ENCODE measurements at regions not wholly inside any gene's neighbourhood (a gene's known extent, or its start where the extent isn't known, plus 50 kb on each side); places are given as distances from the start of the nearest gene placed in this dataset.

DNA sequence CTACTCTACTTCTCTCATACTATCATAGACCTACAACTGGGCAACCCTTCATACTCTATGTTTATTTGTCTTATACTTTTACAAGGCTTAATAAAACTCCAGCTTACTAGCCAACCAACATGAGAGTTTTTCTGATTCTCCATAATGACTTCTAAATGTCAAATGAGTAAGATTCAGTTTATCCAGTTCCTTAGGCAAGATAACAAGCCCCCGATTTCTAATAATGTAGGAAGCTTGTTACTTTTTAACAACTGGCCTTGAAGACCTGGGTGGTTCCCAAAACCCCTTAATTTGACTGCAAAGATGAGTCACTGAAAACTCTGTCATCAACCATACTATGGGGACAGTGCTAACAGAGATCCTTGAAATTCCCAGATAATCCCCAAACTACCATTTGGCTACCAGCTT lies 294.6 kb upstream of the ACTBL2 start:
- no peak for DNase-seq (ENCODE audit: low read depth, low spot score)
- ChIA-PET POLR2A (interaction anchor here (1.1 to 3.3 kb wide), 3 partner anchors 335 to 683 kb away, joined by 5 to 25 read pairs (median 6); partner anchors contain the start of gene PLK2), CTCF (interaction anchor here (0.6 to 15.6 kb wide), 12 partner anchors 9 to 1059 kb away, joined by 3 to 283 read pairs (median 29); partner anchors contain the start of gene PLK2)
- H3K4me3 ChIP-seq (ENCODE audit: low read depth, low read length), result no peak overlapping the region
- TF ChIP-seq, protein P1, sequence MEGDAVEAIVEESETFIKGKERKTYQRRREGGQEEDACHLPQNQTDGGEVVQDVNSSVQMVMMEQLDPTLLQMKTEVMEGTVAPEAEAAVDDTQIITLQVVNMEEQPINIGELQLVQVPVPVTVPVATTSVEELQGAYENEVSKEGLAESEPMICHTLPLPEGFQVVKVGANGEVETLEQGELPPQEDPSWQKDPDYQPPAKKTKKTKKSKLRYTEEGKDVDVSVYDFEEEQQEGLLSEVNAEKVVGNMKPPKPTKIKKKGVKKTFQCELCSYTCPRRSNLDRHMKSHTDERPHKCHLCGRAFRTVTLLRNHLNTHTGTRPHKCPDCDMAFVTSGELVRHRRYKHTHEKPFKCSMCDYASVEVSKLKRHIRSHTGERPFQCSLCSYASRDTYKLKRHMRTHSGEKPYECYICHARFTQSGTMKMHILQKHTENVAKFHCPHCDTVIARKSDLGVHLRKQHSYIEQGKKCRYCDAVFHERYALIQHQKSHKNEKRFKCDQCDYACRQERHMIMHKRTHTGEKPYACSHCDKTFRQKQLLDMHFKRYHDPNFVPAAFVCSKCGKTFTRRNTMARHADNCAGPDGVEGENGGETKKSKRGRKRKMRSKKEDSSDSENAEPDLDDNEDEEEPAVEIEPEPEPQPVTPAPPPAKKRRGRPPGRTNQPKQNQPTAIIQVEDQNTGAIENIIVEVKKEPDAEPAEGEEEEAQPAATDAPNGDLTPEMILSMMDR (IDR thresholded peaks at IDR 0.05; ENCODE audit: insufficient read depth, low read length, missing control alignments), result no peak

DNA sequence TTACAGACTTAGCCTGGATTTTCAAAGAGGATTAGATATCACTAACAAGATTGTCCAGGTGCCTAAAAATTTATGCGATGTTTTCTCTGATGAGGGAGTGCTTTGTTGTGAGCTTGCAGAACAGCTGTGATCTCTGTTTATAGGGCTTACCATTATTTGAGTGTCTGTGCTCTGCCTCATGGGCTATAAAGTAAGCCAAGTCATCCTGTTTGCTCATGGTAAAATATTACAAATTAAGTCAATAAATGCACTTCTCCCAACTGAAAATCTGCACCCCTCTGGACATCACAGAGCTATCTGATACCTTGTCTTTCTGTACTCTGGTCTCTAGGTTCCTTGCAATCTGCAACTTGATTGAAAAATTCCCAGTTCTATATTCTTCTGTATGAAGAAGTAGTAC lies 293.4 kb upstream of the ACTBL2 start:
- TF ChIP-seq, protein P1 (IDR thresholded peaks at IDR 0.05; ENCODE audit: insufficient read depth, low read length, missing control alignments), result no peak
- DNase-seq (ENCODE audit: low read depth, low spot score), result no peak
- H3K4me3 ChIP-seq (ENCODE audit: low read depth, low read length), result no peak overlapping the region
- POLR2A ChIA-PET, result interaction anchor here (1.1 kb wide), 1 partner anchor 684 kb away, joined by 5 read pairs; the partner anchor contains the start of gene PLK2
- CTCF ChIA-PET, result interaction anchor here (0.9 to 15.6 kb wide), 8 partner anchors 17 to 685 kb away, joined by 3 to 283 read pairs (median 48); partner anchors contain the start of gene PLK2

DNA sequence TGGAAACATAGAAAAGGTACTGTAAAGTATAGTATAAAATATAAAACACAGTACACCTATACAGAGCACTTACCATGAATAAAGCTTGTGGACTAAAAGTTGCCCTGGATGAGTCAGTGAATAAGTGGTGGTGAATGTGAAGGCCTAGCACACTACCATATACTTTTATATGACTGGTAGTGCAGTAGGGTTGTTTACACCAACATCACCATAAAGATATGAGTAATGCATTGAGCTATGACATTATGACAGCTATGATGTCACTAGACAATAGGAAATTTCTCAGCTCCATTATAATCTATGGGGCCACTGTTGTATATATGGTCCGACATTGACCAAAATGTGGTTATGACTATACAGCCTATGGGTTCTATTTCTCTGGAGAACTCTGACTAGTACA lies 291.8 kb upstream of the ACTBL2 start:
- TF ChIP-seq, protein P1 (IDR thresholded peaks at IDR 0.05; ENCODE audit: insufficient read depth, low read length, missing control alignments), result no peak
- no peak for DNase-seq (ENCODE audit: low read depth, low spot score)
- CTCF ChIA-PET, result interaction anchor here (0.5 to 15.6 kb wide), 6 partner anchors 124 to 687 kb away, joined by 3 to 283 read pairs (median 9); partner anchors contain the start of gene PLK2
- POLR2A ChIA-PET, result interaction anchor here (1.6 kb wide), 1 partner anchor 686 kb away, joined by 8 read pairs; the partner anchor contains the start of gene PLK2
- H3K4me3 ChIP-seq (ENCODE audit: low read depth, low read length), result no peak overlapping the region

DNA sequence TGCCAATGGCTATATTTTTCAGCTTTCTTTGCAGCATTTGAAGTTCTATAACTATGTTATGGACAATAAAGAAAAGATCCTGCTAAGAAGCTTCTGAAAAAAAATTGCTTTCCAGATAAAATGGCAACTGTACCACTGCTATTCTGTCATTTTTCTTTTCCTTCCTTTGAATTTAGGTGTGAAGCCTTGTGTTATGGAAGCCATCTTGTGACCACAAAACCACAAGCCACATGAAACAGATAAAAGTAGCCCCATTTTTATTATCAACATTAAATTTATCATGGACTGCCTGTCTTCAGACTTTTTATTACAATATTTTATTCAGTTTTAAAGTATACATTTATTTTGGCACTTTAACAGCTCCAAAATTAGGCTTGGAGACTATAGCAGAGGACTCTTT lies 289.9 kb upstream of the ACTBL2 start:
- H3K4me3 ChIP-seq (ENCODE audit: low read depth, low read length), result no peak overlapping the region
- POLR2A ChIA-PET, result no interaction called here
- TF ChIP-seq, protein P1 (IDR thresholded peaks at IDR 0.05; ENCODE audit: insufficient read depth, low read length, missing control alignments), result no peak
- DNase-seq (ENCODE audit: low read depth, low spot score), result no peak
- CTCF ChIA-PET, result interaction anchor here (0.8 to 15.6 kb wide), 5 partner anchors 10 to 689 kb away, joined by 3 to 283 read pairs (median 16); partner anchors contain the start of gene PLK2

DNA sequence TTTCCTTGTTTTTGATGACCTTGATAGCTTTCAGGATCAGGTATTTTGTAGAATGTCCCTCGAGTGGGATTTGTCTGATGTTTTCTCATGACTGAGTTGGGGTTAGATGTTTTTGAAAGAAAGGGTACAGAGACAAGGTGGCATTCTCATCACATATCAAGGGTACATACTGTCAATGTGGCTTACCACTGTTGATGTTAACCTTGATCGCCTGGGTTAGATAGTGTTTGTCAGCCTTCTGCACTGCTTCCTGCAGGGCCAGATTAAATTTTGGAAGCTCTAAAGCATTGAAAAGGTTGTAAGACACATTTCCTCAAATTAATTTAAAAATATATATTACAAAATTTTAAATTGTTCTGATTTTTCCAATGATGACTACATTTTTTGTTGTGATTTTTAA lies 287.4 kb upstream of the ACTBL2 start:
- no peak for DNase-seq (ENCODE audit: low read depth, low spot score)
- H3K4me3 ChIP-seq (ENCODE audit: low read depth, low read length), result no peak overlapping the region
- ChIA-PET CTCF (interaction anchor here (0.7 to 15.6 kb wide), 3 partner anchors 8 to 691 kb away, joined by 4 to 283 read pairs (median 37); partner anchors contain the start of gene PLK2), POLR2A (no interaction called here)
- TF ChIP-seq, protein P1 (IDR thresholded peaks at IDR 0.05; ENCODE audit: insufficient read depth, low read length, missing control alignments), result no peak

DNA sequence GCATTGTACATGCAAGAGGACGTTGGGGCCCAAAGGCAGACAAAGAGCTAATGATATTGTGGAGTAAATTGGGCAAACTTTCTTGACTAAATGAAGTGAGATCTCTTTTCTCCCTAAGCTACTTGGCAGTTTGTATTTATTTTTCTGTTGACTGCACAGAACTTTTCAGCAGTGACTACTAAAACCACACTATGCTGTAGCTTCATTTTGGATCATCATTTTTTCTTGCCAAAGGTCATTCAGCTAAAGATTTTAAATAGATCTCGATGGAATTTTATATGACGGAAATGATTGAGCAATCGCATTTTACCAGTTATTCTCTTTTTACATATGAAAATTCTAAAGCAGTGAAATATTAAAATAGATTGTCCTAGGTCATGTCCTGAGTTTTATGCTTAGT lies 286.1 kb upstream of the ACTBL2 start:
- no peak for DNase-seq (ENCODE audit: low read depth, low spot score)
- TF ChIP-seq, protein P1 (IDR thresholded peaks at IDR 0.05; ENCODE audit: insufficient read depth, low read length, missing control alignments), result no peak
- H3K4me3 ChIP-seq (ENCODE audit: low read depth, low read length), result no peak overlapping the region
- CTCF ChIA-PET, result interaction anchor here (1.2 to 15.6 kb wide), 3 partner anchors 10 to 693 kb away, joined by 3 to 283 read pairs (median 37); partner anchors contain the start of gene PLK2
- POLR2A ChIA-PET, result no interaction called here

Data from AG04449 (cell line).